ENCODE measurements at regions not wholly inside any gene's neighbourhood (a gene's known extent, or its start where the extent isn't known, plus 50 kb on each side); places are given as distances from the start of the nearest gene placed in this dataset.

DNA sequence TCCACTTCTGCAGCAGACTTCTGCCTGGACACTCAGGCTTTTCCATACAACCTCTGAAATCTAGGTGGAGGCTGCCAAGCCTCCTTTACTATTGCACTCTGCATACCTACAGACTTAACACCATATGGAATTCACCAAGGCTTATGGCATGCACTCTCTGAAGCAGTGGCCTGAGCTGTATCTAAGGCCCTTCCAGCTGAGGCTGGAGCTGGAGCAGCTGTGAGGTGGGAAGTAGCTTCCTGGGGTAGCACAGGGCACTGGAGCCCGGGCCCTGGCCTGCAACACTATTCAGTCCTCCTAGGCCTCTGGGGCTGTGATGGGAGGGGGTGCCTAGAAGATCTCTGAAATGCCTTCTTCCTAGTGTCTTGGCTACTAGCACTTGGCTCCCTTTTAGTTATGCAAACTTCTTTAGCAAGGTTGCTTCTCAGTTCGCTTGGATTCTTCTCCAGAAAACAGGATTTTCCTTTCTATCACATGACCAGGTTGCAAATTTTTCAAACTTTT lies 186.6 kb upstream of the RORA start:
- Mint-ChIP-seq H3K36me3 (ENCODE audit: insufficient read depth) (no peaks in the 10 kb centered on the region), H3K27ac (no peak overlapping the region), H3K4me1 (ENCODE audit: low read depth) (peaks cover 2% of the 10 kb centered on the region), H3K9me3 (ENCODE audit: low read depth) (no peaks in the 10 kb centered on the region), H3K27me3 (peaks cover 3% of the 10 kb centered on the region), H3K4me3 (ENCODE audit: low read depth) (no peak overlapping the region)
- DNase-seq (ENCODE audit: low spot score, unreplicated experiment), result no peak
- TF ChIP-seq, protein P1, sequence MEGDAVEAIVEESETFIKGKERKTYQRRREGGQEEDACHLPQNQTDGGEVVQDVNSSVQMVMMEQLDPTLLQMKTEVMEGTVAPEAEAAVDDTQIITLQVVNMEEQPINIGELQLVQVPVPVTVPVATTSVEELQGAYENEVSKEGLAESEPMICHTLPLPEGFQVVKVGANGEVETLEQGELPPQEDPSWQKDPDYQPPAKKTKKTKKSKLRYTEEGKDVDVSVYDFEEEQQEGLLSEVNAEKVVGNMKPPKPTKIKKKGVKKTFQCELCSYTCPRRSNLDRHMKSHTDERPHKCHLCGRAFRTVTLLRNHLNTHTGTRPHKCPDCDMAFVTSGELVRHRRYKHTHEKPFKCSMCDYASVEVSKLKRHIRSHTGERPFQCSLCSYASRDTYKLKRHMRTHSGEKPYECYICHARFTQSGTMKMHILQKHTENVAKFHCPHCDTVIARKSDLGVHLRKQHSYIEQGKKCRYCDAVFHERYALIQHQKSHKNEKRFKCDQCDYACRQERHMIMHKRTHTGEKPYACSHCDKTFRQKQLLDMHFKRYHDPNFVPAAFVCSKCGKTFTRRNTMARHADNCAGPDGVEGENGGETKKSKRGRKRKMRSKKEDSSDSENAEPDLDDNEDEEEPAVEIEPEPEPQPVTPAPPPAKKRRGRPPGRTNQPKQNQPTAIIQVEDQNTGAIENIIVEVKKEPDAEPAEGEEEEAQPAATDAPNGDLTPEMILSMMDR (IDR thresholded peaks at IDR 0.05; ENCODE audit: unreplicated experiment), result no peak

DNA sequence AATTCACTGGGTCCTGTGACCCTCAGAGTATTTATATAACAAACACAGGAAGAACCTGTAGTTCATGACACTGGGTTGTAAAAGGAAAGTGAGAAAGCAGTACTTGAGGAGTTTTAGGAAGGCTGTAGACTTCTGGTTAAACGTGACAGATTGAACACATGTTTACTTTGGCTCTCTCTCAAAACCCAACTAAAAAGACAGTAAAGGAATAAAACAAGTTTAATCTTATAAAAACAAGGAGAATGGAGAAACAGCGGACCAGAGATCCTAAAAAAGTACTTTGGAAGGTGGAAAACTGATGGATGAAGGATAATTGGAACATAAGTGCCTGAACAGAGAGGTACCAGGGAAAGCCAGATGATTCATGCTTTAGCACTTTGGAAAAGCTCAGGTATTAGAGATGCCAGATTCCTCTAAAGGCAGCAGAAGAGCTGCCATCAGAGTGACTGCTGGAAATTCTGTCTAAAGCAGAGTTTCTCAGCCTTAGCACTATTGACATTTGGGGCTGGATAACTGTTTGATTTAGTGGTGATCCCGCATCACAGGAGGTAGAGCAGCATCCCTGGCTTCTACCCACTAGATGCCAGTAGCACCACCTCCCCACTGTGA lies 182.9 kb upstream of the RORA start:
- no peaks in the 10 kb centered on the region for H3K9me3 Mint-ChIP-seq (ENCODE audit: low read depth)
- no peak overlapping the region for H3K27ac Mint-ChIP-seq
- no peak overlapping the region for H3K4me3 Mint-ChIP-seq (ENCODE audit: low read depth)
- TF ChIP-seq, protein P1 (IDR thresholded peaks at IDR 0.05; ENCODE audit: unreplicated experiment), result no peak
- peaks cover 2% of the 10 kb centered on the region for H3K4me1 Mint-ChIP-seq (ENCODE audit: low read depth)
- no peak for DNase-seq (ENCODE audit: low spot score, unreplicated experiment)
- no peaks in the 10 kb centered on the region for H3K36me3 Mint-ChIP-seq (ENCODE audit: insufficient read depth)
- peaks cover 3% of the 10 kb centered on the region for H3K27me3 Mint-ChIP-seq

DNA sequence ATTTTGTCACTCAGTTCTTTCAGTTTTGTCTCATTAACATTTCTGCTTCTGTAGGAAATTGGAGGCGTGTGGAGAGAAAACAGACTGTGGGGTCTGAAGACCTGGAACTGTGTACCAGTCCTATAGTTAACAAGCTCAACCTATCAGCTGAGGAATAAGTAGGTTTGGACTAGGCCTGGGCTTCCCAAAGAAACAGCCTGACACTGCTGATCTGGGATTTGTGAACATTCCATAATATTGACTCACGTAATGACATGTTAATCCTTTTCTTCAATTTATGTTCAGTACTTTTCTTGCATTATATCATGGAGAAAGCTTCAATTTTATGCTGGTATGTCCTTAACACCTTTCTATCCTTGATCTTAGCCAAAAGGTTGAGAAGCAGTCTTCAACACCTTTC lies 181.6 kb upstream of the RORA start:
- peaks cover 3% of the 10 kb centered on the region for H3K27me3 Mint-ChIP-seq
- H3K36me3 Mint-ChIP-seq (ENCODE audit: insufficient read depth), result no peaks in the 10 kb centered on the region
- no peak for DNase-seq (ENCODE audit: low spot score, unreplicated experiment)
- no peak overlapping the region for H3K27ac Mint-ChIP-seq
- H3K4me3 Mint-ChIP-seq (ENCODE audit: low read depth), result no peak overlapping the region
- TF ChIP-seq, protein P1 (IDR thresholded peaks at IDR 0.05; ENCODE audit: unreplicated experiment), result no peak
- H3K4me1 Mint-ChIP-seq (ENCODE audit: low read depth), result peaks cover 2% of the 10 kb centered on the region
- H3K9me3 Mint-ChIP-seq (ENCODE audit: low read depth), result no peaks in the 10 kb centered on the region

DNA sequence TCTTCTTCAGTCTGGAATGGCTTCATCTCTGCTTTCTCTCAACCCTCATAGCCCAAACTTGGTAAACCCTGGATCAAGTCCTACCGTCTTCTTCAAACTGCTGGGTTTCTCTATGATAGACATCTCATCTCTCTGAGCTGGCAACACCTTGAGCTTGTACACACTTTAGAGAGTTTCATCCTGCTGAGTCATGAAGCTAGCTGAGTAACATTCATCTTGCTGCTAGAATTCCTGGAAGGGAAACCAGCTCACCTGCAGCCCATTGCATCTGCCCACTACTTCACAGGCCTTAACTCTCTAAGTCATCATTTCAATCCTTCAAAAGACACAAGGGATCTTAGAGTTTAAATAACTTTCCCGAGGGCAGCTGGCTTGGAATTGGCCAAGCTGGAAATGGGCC lies 175.5 kb upstream of the RORA start:
- H3K27me3 Mint-ChIP-seq, result peaks cover 8% of the 10 kb centered on the region
- H3K4me1 Mint-ChIP-seq (ENCODE audit: low read depth), result no peaks in the 10 kb centered on the region

DNA sequence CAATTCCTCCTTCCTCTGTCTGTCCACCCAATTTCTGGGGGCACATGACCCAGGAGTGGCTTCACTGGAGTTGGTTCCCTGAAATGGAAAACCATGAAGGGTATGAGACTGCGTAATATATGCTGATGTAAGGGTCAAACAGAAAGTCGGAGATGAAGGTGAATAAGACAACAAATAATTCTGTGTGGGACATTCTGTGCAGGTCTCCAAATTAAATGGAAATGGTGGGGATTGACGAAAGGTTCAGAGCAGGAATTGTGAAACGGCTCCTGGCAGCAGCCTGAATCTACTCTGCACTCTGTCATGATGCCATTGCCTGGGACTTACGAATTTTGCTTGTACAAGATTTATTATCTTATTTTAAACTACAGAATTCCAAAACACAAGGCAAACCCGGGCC lies 174.8 kb upstream of the RORA start:
- no peak for DNase-seq (ENCODE audit: low spot score, unreplicated experiment)
- no peaks in the 10 kb centered on the region for H3K9me3 Mint-ChIP-seq (ENCODE audit: low read depth)
- H3K27ac Mint-ChIP-seq, result no peak overlapping the region
- H3K4me1 Mint-ChIP-seq (ENCODE audit: low read depth), result no peaks in the 10 kb centered on the region
- H3K27me3 Mint-ChIP-seq, result peaks cover 8% of the 10 kb centered on the region
- H3K36me3 Mint-ChIP-seq (ENCODE audit: insufficient read depth), result no peaks in the 10 kb centered on the region
- TF ChIP-seq, protein P1 (IDR thresholded peaks at IDR 0.05; ENCODE audit: unreplicated experiment), result no peak
- H3K4me3 Mint-ChIP-seq (ENCODE audit: low read depth), result no peak overlapping the region

More for the DNA sequence above, 175.5 kb upstream of the RORA start:
- Mint-ChIP-seq H3K36me3 (ENCODE audit: insufficient read depth) (no peaks in the 10 kb centered on the region), H3K4me3 (ENCODE audit: low read depth) (no peak overlapping the region), H3K27ac (no peak overlapping the region), H3K9me3 (ENCODE audit: low read depth) (no peaks in the 10 kb centered on the region)
- no peak for DNase-seq (ENCODE audit: low spot score, unreplicated experiment)
- TF ChIP-seq, protein P1 (IDR thresholded peaks at IDR 0.05; ENCODE audit: unreplicated experiment), result no peak
